Vagina (tissue), 2 donors: ENCODE measurements at regions not wholly inside any gene's neighbourhood (a gene's known extent, or its start where the extent isn't known, plus 50 kb on each side); places are given as distances from the start of the nearest gene placed in this dataset.

Experiments used
- CTCF ChIP-seq, 3 experiments: fragments of 450-650 bp in 2 of 3; fragments of 200-600 bp in 1 of 3; sonication (generic) in 1 of 3; IDR thresholded peaks; one replicate each; pipeline ENCODE4 v1.5.1; 2017 to 2019; ENCODE audit warnings: antibody characterized with exemption in 3 of 3, mild to moderate bottlenecking in 2 of 3, moderate library complexity in 2 of 3
- POLR2A ChIP-seq, 2 donors: fragments of 450-650 bp; IDR thresholded peaks; one replicate each; pipeline ENCODE4 v1.6.1; 2017; ENCODE audit warnings: antibody characterized with exemption in 2 of 2, mild to moderate bottlenecking in 2 of 2, moderate library complexity in 2 of 2

DNA sequence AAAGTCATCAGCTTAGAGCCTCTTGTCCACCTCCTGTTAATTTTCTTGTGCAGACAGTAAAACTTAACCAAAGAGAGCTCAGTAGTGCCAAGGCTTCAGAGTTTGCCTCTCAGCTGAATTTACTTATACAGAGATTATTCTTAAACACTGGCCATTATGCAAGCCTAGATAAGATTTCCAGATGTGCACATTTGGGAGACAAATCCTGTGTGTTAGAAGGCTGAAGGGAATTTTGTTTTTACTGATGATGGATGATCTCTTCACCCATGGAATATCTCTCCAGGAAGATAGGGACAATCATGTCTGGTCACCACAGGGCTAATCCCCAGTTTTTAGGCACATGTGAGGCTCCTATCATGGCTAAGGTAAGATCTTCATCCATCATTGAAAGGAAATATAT lies 157.6 kb upstream of the FAT3 start:
- no peak for TF ChIP-seq CTCF (IDR thresholded peaks at IDR 0.05)
- TF ChIP-seq POLR2A (IDR thresholded peaks at IDR 0.05), result no peak
